GM12872 (cell line): ENCODE measurements at regions not wholly inside any gene's neighbourhood (a gene's known extent, or its start where the extent isn't known, plus 50 kb on each side); places are given as distances from the start of the nearest gene placed in this dataset.

Experiments
- CTCF ChIP-seq: IDR thresholded peaks from 3 replicates; pipeline ENCODE4 v1.5.1; 2011; ENCODE audit warnings: low read depth, mild to moderate bottlenecking, low read length, moderate library complexity; ENCODE audit not compliant: insufficient read depth

GRCh38 chr22:49063545-49063890 is 764.2 kb downstream of the BRD1 start:
- no peak for TF ChIP-seq CTCF

GRCh38 chr22:49062802-49063544 is 764.7 kb downstream of the BRD1 start:
- TF ChIP-seq CTCF: no peak

GRCh38 chr22:49062155-49062801 is 765.4 kb downstream of the BRD1 start:
- TF ChIP-seq CTCF: no peak

- no peak for TF ChIP-seq CTCF
Observed at GRCh38 chr22:49057910-49058309, 769.8 kb downstream of the BRD1 start.

GRCh38 chr22:49056301-49056700 is 771.4 kb downstream of the BRD1 start:
- no peak for TF ChIP-seq CTCF

- TF ChIP-seq CTCF: no peak
Observed at GRCh38 chr22:49055406-49055805, 772.3 kb downstream of the BRD1 start.

GRCh38 chr22:49053578-49053977 is 774.1 kb downstream of the BRD1 start:
- TF ChIP-seq CTCF: no peak
